GM12891 (cell line): ENCODE measurements at regions not wholly inside any gene's neighbourhood (a gene's known extent, or its start where the extent isn't known, plus 50 kb on each side); places are given as distances from the start of the nearest gene placed in this dataset.

Source experiments
- POLR2A ChIP-seq: IDR thresholded peaks from 2 replicates; pipeline ENCODE4 v1.6.1; 2011; ENCODE audit warnings: low read depth, low read length, control low read depth
- POLR2AphosphoS5 ChIP-seq: IDR thresholded peaks from 2 replicates; pipeline ENCODE4 v1.6.1; 2011; ENCODE audit warnings: low read depth, low read length, control low read depth
- POU2F2 ChIP-seq: IDR thresholded peaks from 2 replicates; pipeline ENCODE4 v1.6.1; 2011; ENCODE audit warnings: low read depth, mild to moderate bottlenecking, control low read depth, low read length, moderate library complexity

DNA sequence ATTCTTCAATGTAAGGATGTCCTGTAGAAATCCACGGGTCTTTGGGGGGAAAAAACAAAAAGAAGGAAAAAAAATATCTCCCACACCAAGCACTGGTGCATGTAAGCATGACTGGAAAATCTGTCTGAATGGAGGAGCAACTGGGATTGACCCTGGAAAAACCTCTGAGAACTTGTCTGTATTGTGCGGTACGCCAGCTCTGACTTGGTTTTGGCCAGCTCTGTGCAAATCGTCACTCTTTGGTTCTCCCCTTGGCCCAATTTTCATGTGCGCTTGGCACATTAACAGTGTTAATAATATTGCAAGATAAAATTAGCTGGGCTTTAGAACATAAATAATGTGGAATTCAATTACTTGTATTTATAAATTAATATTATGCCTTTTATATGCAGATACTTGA lies 231.2 kb upstream of the HAND2 start:
- no peak for TF ChIP-seq POLR2A
- TF ChIP-seq POLR2AphosphoS5 = no peak
- no peak for TF ChIP-seq POU2F2
